ENCODE measurements at regions not wholly inside any gene's neighbourhood (a gene's known extent, or its start where the extent isn't known, plus 50 kb on each side); places are given as distances from the start of the nearest gene placed in this dataset.

GRCh38 chr14:65938738-65939137 lies 526.2 kb downstream of the FUT8 start:
- TF ChIP-seq CTCF (IDR thresholded peaks at IDR 0.05) (no peak), POLR2A (IDR thresholded peaks at IDR 0.05) (no peak), POLR2AphosphoS5 (IDR thresholded peaks at IDR 0.05) (no peak), EP300 (IDR thresholded peaks at IDR 0.05) (no peak)
